Gastrocnemius medialis (tissue), 4 donors: ENCODE measurements at regions not wholly inside any gene's neighbourhood (a gene's known extent, or its start where the extent isn't known, plus 50 kb on each side); places are given as distances from the start of the nearest gene placed in this dataset.

Experiments
- ATAC-seq, 2 donors: fragments of 150-250 bp; one replicate each; pipeline ENCODE4 v1.9.1; 2016
- DNase-seq, 2 donors: peaks; one replicate each; pipeline ENCODE4 v3.0.0-alpha.2; 2019
- H3K27ac ChIP-seq, 4 donors: fragments of 200-600 bp; sonication (generic); 1 replicate in 1 of 4; 2 replicates in 3 of 4; pipeline ENCODE4 v1.5.1; 2016 to 2018; ENCODE audit warnings: mild to moderate bottlenecking in 2 of 4, moderate library complexity in 1 of 4
- H3K27me3 ChIP-seq, 3 donors: fragments of 200-600 bp; sonication (generic) in 2 of 3; 1 replicate in 1 of 3; 2 replicates in 2 of 3; pipeline versions ENCODE4 v1.5.1 to v1.6.0; 2016 to 2019; ENCODE audit warnings: mild to moderate bottlenecking in 1 of 3, moderate library complexity in 1 of 3
- H3K36me3 ChIP-seq, 2 donors: fragments of 200-600 bp; sonication (generic) in 1 of 2; one replicate each; pipeline ENCODE4 v1.5.1; 2017 to 2018
- H3K4me1 ChIP-seq, 2 donors: fragments of 200-600 bp; sonication (generic) in 1 of 2; one replicate each; pipeline ENCODE4 v1.5.1; 2016 to 2017; ENCODE audit warnings: mild to moderate bottlenecking in 2 of 2
- H3K4me3 ChIP-seq, 4 donors: fragments of 200-600 bp; sonication (generic) in 3 of 4; 1 replicate in 1 of 4; 2 replicates in 3 of 4; pipeline ENCODE4 v1.5.1; 2016 to 2019; ENCODE audit warnings: mild to moderate bottlenecking in 2 of 4
- H3K9me3 ChIP-seq, 3 donors: fragments of 200-600 bp; sonication (generic) in 2 of 3; 1 replicate in 1 of 3; 2 replicates in 2 of 3; pipeline ENCODE4 v1.5.1; 2016 to 2019
- CTCF ChIP-seq, 5 experiments: fragments of 450-650 bp in 3 of 5; fragments of 200-600 bp in 2 of 5; sonication (generic) in 2 of 5; IDR thresholded peaks in 4 of 5; conservative IDR thresholded peaks in 1 of 5; 1 replicate in 4 of 5; 2 replicates in 1 of 5; pipeline ENCODE4 v1.5.1; 2016 to 2019; ENCODE audit warnings: antibody characterized with exemption in 5 of 5, mild to moderate bottlenecking in 3 of 5, moderate library complexity in 3 of 5
- POLR2A ChIP-seq, 2 donors: fragments of 450-650 bp; IDR thresholded peaks; one replicate each; pipeline ENCODE4 v1.6.1; 2017; ENCODE audit warnings: antibody characterized with exemption in 2 of 2, mild to moderate bottlenecking in 2 of 2, moderate library complexity in 2 of 2
- in situ Hi-C, 4 donors: fragments of 200-750 bp; cut with MboI; loops; one replicate each; pipeline versions ENCODE4 v1.15.0 to v1.8.0; 2017; ENCODE audit warnings: low sequenced_read_pairs in 4 of 4
- intact Hi-C: fragments of 100-400 bp; cut with DNase I; formaldehyde crosslinking; loops from one replicate; pipeline ENCODE4 v1.15.1; 2023; ENCODE audit warnings: low total_unique reads

- Histone ChIP-seq H3K27me3 (no peaks in the 10 kb centered on the region), H3K36me3 (no peaks in the 10 kb centered on the region), H3K9me3 (no peaks in the 10 kb centered on the region), H3K27ac (no peak overlapping the region), H3K4me1 (no peaks in the 10 kb centered on the region), H3K4me3 (no peak overlapping the region)
- TF ChIP-seq POLR2A (IDR thresholded peaks at IDR 0.05) = no peak
- no peak for TF ChIP-seq CTCF (IDR thresholded peaks at IDR 0.05 in 4 of 5, conservative IDR thresholded peaks at IDR 0.05 in 1 of 5)
- intact Hi-C loops (no loop called here), in situ Hi-C loops (no loop called here)
- DNase-seq (no peak), ATAC-seq (no peak)
Observed at GRCh38 chr3:170790647-170791046, 79.3 kb downstream of the RPL22L1 start.

- peaks cover 0 to 3% (median 0%) of the 10 kb centered on the region in 3 donors for H3K27me3 ChIP-seq
- no peaks in the 10 kb centered on the region for H3K4me1 ChIP-seq
- intact Hi-C loops (no loop called here), in situ Hi-C loops (no loop called here)
- DNase-seq = no peak
- no peak overlapping the region for H3K4me3 ChIP-seq
- H3K9me3 ChIP-seq = no peaks in the 10 kb centered on the region
- no peak for ATAC-seq
- no peak overlapping the region for H3K27ac ChIP-seq
- H3K36me3 ChIP-seq = no peaks in the 10 kb centered on the region
- TF ChIP-seq CTCF (IDR thresholded peaks at IDR 0.05 in 4 of 5, conservative IDR thresholded peaks at IDR 0.05 in 1 of 5) (no peak), POLR2A (IDR thresholded peaks at IDR 0.05) (no peak)
Observed at GRCh38 chr3:170787464-170787863, 82.5 kb downstream of the RPL22L1 start.

DNA sequence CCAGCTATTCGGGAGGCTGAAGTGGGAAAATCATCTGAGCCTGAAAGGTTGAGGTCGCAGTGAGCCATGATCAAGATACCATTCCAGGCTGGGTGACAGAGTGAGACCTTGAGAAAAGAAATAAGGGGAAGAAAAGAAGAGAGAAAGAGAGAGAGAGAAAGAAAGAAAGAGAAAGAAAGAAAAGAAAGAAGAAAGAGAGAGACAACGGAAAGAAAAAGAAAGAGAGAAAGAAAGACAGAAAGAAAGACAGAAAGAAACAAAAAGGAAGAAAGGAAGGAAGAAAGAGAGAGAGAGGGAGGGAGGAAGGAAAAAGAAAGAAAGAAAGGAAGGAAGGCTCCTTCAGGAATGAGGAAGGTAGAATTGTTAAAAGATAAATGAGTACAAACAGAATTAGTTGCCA, 84.5 kb downstream of the RPL22L1 start:
- intact Hi-C loops (no loop called here), in situ Hi-C loops (no loop called here)
- H3K27ac ChIP-seq = no peak overlapping the region
- no peaks in the 10 kb centered on the region for H3K9me3 ChIP-seq
- peaks cover 0 to 3% (median 0%) of the 10 kb centered on the region in 3 donors for H3K27me3 ChIP-seq
- DNase-seq = no peak
- H3K36me3 ChIP-seq = no peaks in the 10 kb centered on the region
- H3K4me3 ChIP-seq = no peak overlapping the region
- ATAC-seq = no peak
- no peak for TF ChIP-seq POLR2A (IDR thresholded peaks at IDR 0.05)
- TF ChIP-seq CTCF (IDR thresholded peaks at IDR 0.05 in 4 of 5, conservative IDR thresholded peaks at IDR 0.05 in 1 of 5) = no peak
- no peaks in the 10 kb centered on the region for H3K4me1 ChIP-seq

- no peak for DNase-seq
- ATAC-seq = no peak
- intact Hi-C loops (no loop called here), in situ Hi-C loops (no loop called here)
- no peaks in the 10 kb centered on the region for H3K36me3 ChIP-seq
- H3K27ac ChIP-seq = no peak overlapping the region
- H3K9me3 ChIP-seq = no peaks in the 10 kb centered on the region
- H3K27me3 ChIP-seq = peaks cover 0 to 3% (median 0%) of the 10 kb centered on the region in 3 donors
- TF ChIP-seq POLR2A (IDR thresholded peaks at IDR 0.05) = no peak
- no peak for TF ChIP-seq CTCF (IDR thresholded peaks at IDR 0.05 in 4 of 5, conservative IDR thresholded peaks at IDR 0.05 in 1 of 5)
- H3K4me1 ChIP-seq = no peaks in the 10 kb centered on the region
- H3K4me3 ChIP-seq = no peak overlapping the region
Observed at GRCh38 chr3:170784406-170784805, 85.6 kb downstream of the RPL22L1 start.

DNA sequence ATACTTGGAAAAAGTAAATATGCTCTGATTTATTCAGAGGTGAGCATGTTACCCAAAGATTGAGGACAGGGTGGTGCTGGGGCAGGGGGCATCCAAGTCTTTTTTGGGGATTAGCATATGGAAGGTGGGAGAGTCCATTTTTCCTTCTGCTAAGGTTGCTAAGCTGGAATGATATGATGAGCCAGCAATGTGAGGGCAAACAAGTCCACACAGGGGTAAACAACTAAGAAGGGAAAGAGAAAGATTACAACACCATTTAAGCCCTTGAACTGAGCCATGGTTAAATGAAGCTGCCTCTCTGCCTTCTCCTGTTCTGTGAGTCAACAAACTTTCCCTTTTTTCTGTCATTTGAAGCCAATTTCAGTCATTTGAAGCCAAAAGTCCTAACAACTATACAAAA, 89.0 kb downstream of the RPL22L1 start:
- no peaks in the 10 kb centered on the region for H3K4me1 ChIP-seq
- ATAC-seq = no peak
- no peak overlapping the region for H3K4me3 ChIP-seq
- no peaks in the 10 kb centered on the region for H3K9me3 ChIP-seq
- H3K36me3 ChIP-seq = no peaks in the 10 kb centered on the region
- in situ Hi-C loops (no loop called here), intact Hi-C loops (no loop called here)
- H3K27me3 ChIP-seq = peaks cover 0 to 3% (median 0%) of the 10 kb centered on the region in 3 donors
- H3K27ac ChIP-seq = no peak overlapping the region
- TF ChIP-seq CTCF (IDR thresholded peaks at IDR 0.05 in 4 of 5, conservative IDR thresholded peaks at IDR 0.05 in 1 of 5) = no peak
- no peak for TF ChIP-seq POLR2A (IDR thresholded peaks at IDR 0.05)
- DNase-seq = no peak
